ENCODE measurements at regions not wholly inside any gene's neighbourhood (a gene's known extent, or its start where the extent isn't known, plus 50 kb on each side); places are given as distances from the start of the nearest gene placed in this dataset.

- TF ChIP-seq CREM (IDR thresholded peaks at IDR 0.05; ENCODE audit: low read depth) (no peak), POLR2A (IDR thresholded peaks at IDR 0.05; ENCODE audit: low read depth, low read length) (no peak), MAX (IDR thresholded peaks at IDR 0.05; ENCODE audit: low read depth, low read length) (no peak), CEBPB (IDR thresholded peaks at IDR 0.05; ENCODE audit: borderline replicate concordance in 1 of 2, low read depth in 2 of 2, low read length in 2 of 2) (no peak), CTCF (IDR thresholded peaks at IDR 0.05 in 2 of 3, conservative IDR thresholded peaks at IDR 0.05 in 1 of 3; ENCODE audit: control insufficient read depth in 2 of 3, extremely low read depth in 1 of 3, insufficient read depth in 1 of 3, low read depth in 3 of 3, low read length in 3 of 3) (no peak), SUZ12 (IDR thresholded peaks at IDR 0.05; ENCODE audit: unreplicated experiment) (no peak), GABPA (IDR thresholded peaks at IDR 0.05; ENCODE audit: low read depth) (no peak), E2F8 (IDR thresholded peaks at IDR 0.05; ENCODE audit: low read depth, partially characterized antibody) (no peak), ZNF384 (IDR thresholded peaks at IDR 0.05; ENCODE audit: borderline replicate concordance, low read depth, low read length) (no peak)
Observed at GRCh38 chr7:36086571-36086970, 66.5 kb upstream of the EEPD1 start.
